ENCODE measurements at regions not wholly inside any gene's neighbourhood (a gene's known extent, or its start where the extent isn't known, plus 50 kb on each side); places are given as distances from the start of the nearest gene placed in this dataset.

GRCh38 chr2:223187256-223187655, 135.3 kb downstream of the KCNE4 start:
- Histone ChIP-seq H3K27me3 (replicated peaks in 1 of 4; ENCODE audit: control insufficient read depth in 3 of 4, extremely low read depth in 1 of 4, insufficient read depth in 3 of 4, low read length in 3 of 4) (no peaks in the 10 kb centered on the region), H3K23me2 (ENCODE audit: low read depth, low read length) (no peaks in the 10 kb centered on the region), H3K9me3 (ENCODE audit: insufficient read depth in 2 of 2, low read depth in 1 of 2, low read length in 1 of 2) (0 out of 4 replicates have a peak, but pooled peaks cover 0 to 2% of the 10 kb centered on the region in 2 experiments), H3K18ac (ENCODE audit: extremely low read depth, low read length) (no peak overlapping the region), H4K20me1 (replicated peaks in 1 of 2; ENCODE audit: control insufficient read depth in 1 of 2, insufficient read depth in 2 of 2, low read length in 2 of 2) (no peaks in the 10 kb centered on the region), H3K4me2 (ENCODE audit: insufficient read depth in 1 of 2, low read depth in 2 of 2, low read length in 2 of 2) (no peak overlapping the region), H3K27ac (ENCODE audit: low read depth, low read length) (no peak overlapping the region), H2BK12ac (ENCODE audit: low read depth, low read length) (no peak overlapping the region), H2BK15ac (ENCODE audit: low read length) (no peak overlapping the region), H3K79me1 (ENCODE audit: low read depth, low read length) (no peaks in the 10 kb centered on the region), H3K4me3 (ENCODE audit: extremely low read depth in 1 of 4, insufficient read depth in 2 of 4, low read depth in 3 of 4, low read length in 4 of 4) (no peak overlapping the region), H2BK20ac (ENCODE audit: low read length) (no peak overlapping the region), H3K23ac (ENCODE audit: insufficient read length) (no peak overlapping the region), H4K5ac (ENCODE audit: insufficient read length, low read depth, low read length) (no peak overlapping the region), H3K79me2 (ENCODE audit: control insufficient read depth in 1 of 2, insufficient read depth in 2 of 2, low read length in 2 of 2) (no peaks in the 10 kb centered on the region), H3K9ac (replicated peaks in 1 of 4; ENCODE audit: extremely low read depth in 1 of 4, low read depth in 3 of 4, low read length in 3 of 4) (no peak overlapping the region), H3K4ac (replicated peaks; ENCODE audit: insufficient read length, low read depth, low read length) (no peak overlapping the region), H4K8ac (ENCODE audit: extremely low read depth, insufficient read depth, low read length) (no peak overlapping the region), H4K91ac (replicated peaks; ENCODE audit: insufficient read length, low read length) (no peak overlapping the region), H2AFZ (ENCODE audit: low read length) (peak overlapping the region; percentile 40), H3K4me1 (replicated peaks in 1 of 4; ENCODE audit: control insufficient read depth in 3 of 4, insufficient read depth in 4 of 4, low read length in 3 of 4) (no peaks in the 10 kb centered on the region), H2AK5ac (ENCODE audit: low read depth, low read length) (no peak overlapping the region), H2BK5ac (ENCODE audit: low read depth, low read length) (no peak overlapping the region), H3K36me3 (ENCODE audit: control insufficient read depth in 2 of 4, insufficient read depth in 4 of 4, low read length in 3 of 4) (no peaks in the 10 kb centered on the region), H3K14ac (ENCODE audit: insufficient read length) (no peak overlapping the region), H2BK120ac (replicated peaks; ENCODE audit: low read depth, low read length) (no peak overlapping the region), H3K56ac (replicated peaks; ENCODE audit: insufficient read length, low read depth, low read length) (no peak overlapping the region)
- DNase-seq (ENCODE audit: low read depth in 1 of 2, low spot score in 2 of 2) = no peak
- CTCF ChIA-PET (ENCODE audit: partially characterized antibody) = interaction anchor here (1.6 kb wide), 1 partner anchor 205 kb away, joined by 3 read pairs; no protein-coding TSS in a partner anchor
- 100% methylated on average over 3 of the region's 3 CpGs; no CpG with 5 or more reads in 1 of the 2 experiments for WGBS, 2 experiments (ENCODE audit: extremely low coverage in 1 of 2, insufficient coverage in 1 of 2, insufficient read length in 1 of 2, insufficient replicate concordance in 2 of 2, low coverage in 1 of 2, low lambda C conversion rate in 2 of 2, missing lambda C conversion rate in 1 of 2)
- FAIRE-seq = no peak
- TF ChIP-seq BRCA1 (IDR thresholded peaks at IDR 0.05; ENCODE audit: low read depth, low read length) (no peak), CTCF (IDR thresholded peaks at IDR 0.05; ENCODE audit: control extremely low read depth in 1 of 3, insufficient read depth in 1 of 3, low read depth in 1 of 3, low read length in 3 of 3) (no peak), MAFK (IDR thresholded peaks at IDR 0.05; ENCODE audit: low read depth, low read length) (no peak), GTF2F1 (IDR thresholded peaks at IDR 0.05; ENCODE audit: borderline replicate concordance, low read depth, low read length) (no peak), SP4 (IDR thresholded peaks at IDR 0.05; ENCODE audit: low read length) (no peak), YY1 (IDR thresholded peaks at IDR 0.05; ENCODE audit: low read depth, low read length) (no peak), TAF1 (IDR thresholded peaks at IDR 0.05; ENCODE audit: low read depth, low read length) (no peak), CHD1 (IDR thresholded peaks at IDR 0.05; ENCODE audit: low read depth, low read length) (no peak), SP1 (IDR thresholded peaks at IDR 0.05; ENCODE audit: low read depth, low read length) (no peak), CHD2 (IDR thresholded peaks at IDR 0.05; ENCODE audit: low read length) (no peak), SIX5 (IDR thresholded peaks at IDR 0.05; ENCODE audit: low read depth, low read length) (no peak), TAF7 (optimal IDR thresholded peaks at IDR 0.05; ENCODE audit: borderline replicate concordance, low read depth, low read length) (no peak), BACH1 (IDR thresholded peaks at IDR 0.05; ENCODE audit: low read length) (no peak), CTBP2 (IDR thresholded peaks at IDR 0.05; ENCODE audit: borderline replicate concordance, insufficient read depth, insufficient read length, low read length) (no peak)
- POLR2A ChIA-PET (ENCODE audit: partially characterized antibody) = no interaction called here

All from H1 (cell line).